HepG2 (cell line): ENCODE measurements at regions not wholly inside any gene's neighbourhood (a gene's known extent, or its start where the extent isn't known, plus 50 kb on each side); places are given as distances from the start of the nearest gene placed in this dataset.

ENCODE experiments used
- ATAC-seq: fragments of 200-7000 bp; cut with Tn5 transposase; 3 replicates; pipeline ENCODE4 v1.9.1; 2020; ENCODE audit warnings: mild to moderate bottlenecking, moderate library complexity
- BruUV-seq: library from RNA; stranded (reverse); fragments of 400-500 nt; replicated peaks from 2 replicates; lab custom pipeline; 2021; lab: Mats Ljungman, UMichigan
- CTCF ChIA-PET: fragments of 300-600 bp; formaldehyde crosslinking; extraction: SDS; loops from one replicate; lab custom pipeline; 2021; ENCODE audit warnings: low total read pairs, inconsistent platforms, low intra/inter-chr PET ratio; lab: Yijun Ruan, JAX
- POLR2A ChIA-PET: fragments of 350-600 bp; sonication (Branson Sonifier 250); formaldehyde crosslinking; loops from one replicate; lab custom pipeline; 2020; ENCODE audit warnings: antibody characterized with exemption, inconsistent platforms; lab: Yijun Ruan, JAX
- DNase-seq: peaks from one replicate; pipeline ENCODE4 v3.0.0-alpha.2; 2015; ENCODE audit warnings: low spot score
- FAIRE-seq: peaks from 3 replicates; lab custom pipeline; 2011; peaks lifted over from hg19 to GRCh38; lab: Jason Lieb, UNC
- H2AFZ ChIP-seq: one replicate; pipeline ENCODE4 v1.6.1; 2011; ENCODE audit warnings: low read length, inconsistent platforms
- H3K27ac ChIP-seq: fragments of 300-600 bp; 3 replicates; pipeline ENCODE4 v1.8.0; 2011; ENCODE audit warnings: mixed run types, mild to moderate bottlenecking, mixed read lengths, low read length, inconsistent platforms; ENCODE audit not compliant: insufficient read depth; ENCODE audit errors: extremely low read length
- H3K27me3 ChIP-seq, 2 experiments: fragments of 200-600 bp in 1 of 2; 2 replicates in 1 of 2; 3 replicates in 1 of 2; pipeline versions ENCODE4 v1.6.0 to v1.8.0; 2011; ENCODE audit warnings: low read length in 2 of 2, mild to moderate bottlenecking in 2 of 2, moderate library complexity in 2 of 2, inconsistent platforms in 1 of 2; ENCODE audit not compliant: insufficient read depth in 2 of 2, control insufficient read depth in 1 of 2
- H3K36me3 ChIP-seq, 2 experiments: fragments of 200-600 bp in 1 of 2; replicated peaks in 1 of 2; 2 replicates in 1 of 2; 3 replicates in 1 of 2; pipeline versions ENCODE4 v1.5.1 to v1.8.0; 2011; ENCODE audit warnings: low read length in 2 of 2, inconsistent platforms in 1 of 2; ENCODE audit not compliant: insufficient read depth in 2 of 2, control insufficient read depth in 1 of 2
- H3K4me1 ChIP-seq: 2 replicates; pipeline ENCODE4 v1.5.1; 2012; ENCODE audit warnings: low read length, inconsistent platforms; ENCODE audit not compliant: insufficient read depth
- H3K4me2 ChIP-seq: 2 replicates; pipeline ENCODE4 v1.6.0; 2011; ENCODE audit warnings: low read depth, low read length, inconsistent platforms
- H3K4me3 ChIP-seq, 3 experiments: fragments of 200-600 bp in 1 of 3; sonication (generic), shearing (Covaris generic) in 1 of 3; replicated peaks in 1 of 3; 2 replicates each; pipeline ENCODE4 v1.5.1; 2011 to 2016; ENCODE audit warnings: low read length in 3 of 3, inconsistent platforms in 2 of 3, low read depth in 2 of 3, mild to moderate bottlenecking in 2 of 3, control low read depth in 1 of 3, mixed read lengths in 1 of 3; ENCODE audit not compliant: insufficient read depth in 1 of 3
- H3K79me2 ChIP-seq: one replicate; pipeline ENCODE4 v1.6.1; 2011; ENCODE audit warnings: low read length, inconsistent platforms; ENCODE audit not compliant: insufficient read depth
- H3K9ac ChIP-seq: 2 replicates; pipeline ENCODE4 v1.6.0; 2011; ENCODE audit warnings: mild to moderate bottlenecking, low read depth, low read length, inconsistent platforms; ENCODE audit not compliant: insufficient read depth
- H3K9me3 ChIP-seq: 2 replicates; pipeline ENCODE4 v1.5.1; 2012; ENCODE audit warnings: mild to moderate bottlenecking, low read length
- H4K20me1 ChIP-seq: 2 replicates; pipeline ENCODE4 v1.6.0; 2011; ENCODE audit warnings: inconsistent platforms, mild to moderate bottlenecking, low read length, moderate library complexity; ENCODE audit not compliant: insufficient read depth
- ADNP ChIP-seq: sonication (generic); formaldehyde crosslinking; IDR thresholded peaks from 2 replicates; pipeline ENCODE4 v1.4.0; 2020; ENCODE audit warnings: missing genetic modification reagents
- AGO2 ChIP-seq: fragments of 200-400 bp; formaldehyde crosslinking; optimal IDR thresholded peaks from 2 replicates; pipeline ENCODE3; 2017; ENCODE audit warnings: mild to moderate bottlenecking, low read depth, low read length, moderate library complexity
- ARID3A ChIP-seq: IDR thresholded peaks from 2 replicates; pipeline ENCODE4 v1.6.1; 2012; ENCODE audit warnings: low read depth, low read length, improper control_type of control experiment
- NFE2L1 ChIP-seq: sonication (generic); formaldehyde crosslinking; IDR thresholded peaks from 2 replicates; pipeline ENCODE4 v1.4.0; 2020; ENCODE audit warnings: missing genetic modification reagents, mild to moderate bottlenecking, borderline replicate concordance
- TCF7L2 ChIP-seq: IDR thresholded peaks from 2 replicates; pipeline ENCODE4 v1.6.1; 2011; ENCODE audit warnings: mild to moderate bottlenecking, low read depth, low read length, moderate library complexity
- ZNF616 ChIP-seq: sonication (generic); formaldehyde crosslinking; IDR thresholded peaks from 2 replicates; pipeline ENCODE4 v1.5.0; 2020; ENCODE audit warnings: low read depth, mild to moderate bottlenecking, missing genetic modification reagents
- WGBS: methylation state at CpG from one replicate; pipeline ENCODE4 v1.1.6; 2017; ENCODE audit warnings: low lambda C conversion rate; 5-methylcytosine and 5-hydroxymethylcytosine counted together
- in situ Hi-C: cut with HindIII; loops from 2 replicates; pipeline ENCODE4 v1.10.0; 2017; ENCODE audit warnings: low pct_unique_long_range_greater_than_20kb; ENCODE audit not compliant: extremely low pct_ligation_motif_present
- intact Hi-C: fragments of 100-400 bp; cut with micrococcal nuclease; formaldehyde crosslinking; loops from one replicate; pipeline ENCODE4 v1.10.0; 2022; ENCODE audit not compliant: unreplicated experiment

DNA sequence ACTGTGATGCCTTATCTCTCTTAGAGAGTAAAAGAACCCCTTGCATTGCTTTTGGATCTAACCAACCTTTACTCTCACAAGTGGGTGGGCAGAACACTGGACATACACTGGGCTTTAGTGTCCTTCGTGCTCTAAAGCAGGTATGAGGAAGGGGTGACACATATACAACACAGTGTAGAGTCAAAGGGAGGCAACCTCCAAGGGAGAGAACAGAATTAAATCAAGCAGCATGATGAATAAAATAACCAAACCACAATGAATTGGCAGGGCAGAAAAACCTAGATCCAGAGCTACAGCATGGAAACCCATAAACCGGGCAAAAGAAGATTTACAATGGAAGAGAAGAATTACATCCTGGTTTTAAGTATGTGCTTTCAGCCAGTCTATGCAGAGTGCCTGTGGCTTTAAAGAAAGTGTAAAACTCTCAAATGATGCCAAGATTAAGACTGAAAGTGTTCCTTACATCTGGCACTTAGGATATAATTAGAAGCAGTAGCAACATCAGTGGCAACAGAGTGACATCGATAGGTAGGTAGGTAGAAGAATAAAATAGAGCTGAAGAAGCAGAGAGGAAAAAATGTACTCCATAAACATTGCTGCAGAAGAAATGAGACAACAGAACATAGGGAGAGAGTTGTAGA lies 191.7 kb upstream of the ZC3H15 start:
- H4K20me1 ChIP-seq: no peaks in the 10 kb centered on the region
- H3K36me3 ChIP-seq: no peaks in the 10 kb centered on the region
- intact Hi-C loops (no loop called here), in situ Hi-C loops (no loop called here)
- 97% methylated on average over 3 of the region's 3 CpGs for WGBS
- H2AFZ ChIP-seq: no peak overlapping the region
- no TSS peak for BruUV-seq
- no peak overlapping the region for H3K27ac ChIP-seq
- no peak overlapping the region for H3K9ac ChIP-seq
- H3K9me3 ChIP-seq: no peaks in the 10 kb centered on the region
- DNase-seq (no peak), FAIRE-seq (peak; percentile 37), ATAC-seq (no peak)
- H3K4me1 ChIP-seq: peaks cover under 1% of the 10 kb centered on the region; the same call in 1 of the 2 replicates
- no peak overlapping the region for H3K4me2 ChIP-seq
- no peak overlapping the region for H3K4me3 ChIP-seq
- no peaks in the 10 kb centered on the region for H3K79me2 ChIP-seq
- no peaks in the 10 kb centered on the region for H3K27me3 ChIP-seq
- ChIA-PET POLR2A (no interaction called here), CTCF (no interaction called here)
- no peak for TF ChIP-seq ZNF616
- TF ChIP-seq NFE2L1 (CRISPR knock-in tag): no peak

DNA sequence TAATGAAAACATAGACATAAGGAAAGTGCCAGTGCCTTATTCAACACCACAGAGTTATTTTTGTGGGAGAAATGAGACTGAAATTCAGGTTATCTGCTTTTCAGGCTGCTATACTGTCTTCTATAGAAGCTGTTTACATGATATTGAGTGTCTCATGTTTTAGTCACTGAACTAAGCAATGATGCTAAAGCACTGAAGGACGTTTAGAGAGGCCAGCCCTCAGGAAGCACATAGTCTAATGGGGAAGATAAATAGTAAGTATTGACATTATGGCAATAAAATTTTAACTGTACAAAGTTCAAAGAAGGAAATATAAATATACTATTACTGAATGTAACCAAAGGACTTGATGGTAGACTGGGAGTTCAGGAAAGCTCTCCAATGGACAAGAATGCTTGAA lies 186.4 kb upstream of the ZC3H15 start:
- no peaks in the 10 kb centered on the region for H3K27me3 ChIP-seq
- 44% methylated on average over 1 of the region's 1 CpG for WGBS
- in situ Hi-C loops: no loop called here
- no peaks in the 10 kb centered on the region for H4K20me1 ChIP-seq
- ATAC-seq: no peak
- BruUV-seq: no TSS peak
- TF ChIP-seq AGO2 (no peak), TCF7L2 (no peak), ARID3A (peak; percentile 41; the same call in 1 of the 2 replicates), ADNP (CRISPR knock-in tag) (no peak)
- no peak overlapping the region for H2AFZ ChIP-seq
- ChIA-PET POLR2A (no interaction called here), CTCF (no interaction called here)
- H3K27ac ChIP-seq: no peak overlapping the region
- H3K4me2 ChIP-seq: no peak overlapping the region
- no peaks in the 10 kb centered on the region for H3K9me3 ChIP-seq
- H3K4me1 ChIP-seq: peaks cover 21% of the 10 kb centered on the region
- no peak for FAIRE-seq
- no peaks in the 10 kb centered on the region for H3K36me3 ChIP-seq
- H3K4me3 ChIP-seq: no peak overlapping the region
- no peak for DNase-seq
- intact Hi-C loops: no loop called here
- no peak overlapping the region for H3K9ac ChIP-seq
- H3K79me2 ChIP-seq: no peaks in the 10 kb centered on the region
